SK-N-SH treated with all-trans-retinoic acid at 6 μM for 48 hours (cell line): ENCODE measurements at regions not wholly inside any gene's neighbourhood (a gene's known extent, or its start where the extent isn't known, plus 50 kb on each side); places are given as distances from the start of the nearest gene placed in this dataset.

Experiments
- ATAC-seq: fragments of 200-7000 bp; cut with Tn5 transposase; 3 replicates; pipeline ENCODE4 v1.9.1; 2020; ENCODE audit warnings: mild to moderate bottlenecking, moderate library complexity
- ARNTL ChIP-seq: fragments of 450-650 bp; formaldehyde crosslinking; IDR thresholded peaks from 2 replicates; pipeline ENCODE4 v1.5.0; 2020; ENCODE audit warnings: low read depth, mild to moderate bottlenecking, moderate library complexity, borderline replicate concordance
- BACH2 ChIP-seq: fragments of 250-450 bp; sonication (Bioruptor Pico); IDR thresholded peaks from 2 replicates; pipeline ENCODE4 v1.9.0; 2021; ENCODE audit warnings: mild to moderate bottlenecking, borderline replicate concordance
- CREB5 ChIP-seq: fragments of 250-450 bp; sonication (Bioruptor Pico); IDR thresholded peaks from 2 replicates; pipeline ENCODE4 v1.5.1; 2020; ENCODE audit warnings: low read depth, mild to moderate bottlenecking, moderate library complexity
- CSDC2 ChIP-seq: fragments of 250-450 bp; sonication (Bioruptor Pico); IDR thresholded peaks from 2 replicates; pipeline ENCODE4 v1.5.0; 2020; ENCODE audit warnings: mild to moderate bottlenecking, moderate library complexity
- CSRNP3 ChIP-seq: fragments of 250-450 bp; sonication (Bioruptor Pico); IDR thresholded peaks from 2 replicates; pipeline ENCODE4 v1.5.1; 2021; ENCODE audit warnings: mild to moderate bottlenecking, moderate library complexity
- ESRRG ChIP-seq: fragments of 250-450 bp; sonication (Bioruptor Pico); IDR thresholded peaks from 2 replicates; pipeline ENCODE4 v1.6.1; 2021; ENCODE audit warnings: mild to moderate bottlenecking
- GLIS3 ChIP-seq: fragments of 250-450 bp; sonication (Bioruptor Pico); IDR thresholded peaks from 2 replicates; pipeline ENCODE4 v1.5.0; 2020; ENCODE audit warnings: mild to moderate bottlenecking, moderate library complexity
- OSR1 ChIP-seq: fragments of 250-450 bp; sonication (Bioruptor Pico); IDR thresholded peaks from 2 replicates; pipeline ENCODE4 v1.8.0; 2022; ENCODE audit warnings: moderate library complexity, mild to moderate bottlenecking, inconsistent platforms
- POU6F1 ChIP-seq: fragments of 250-450 bp; sonication (Bioruptor Pico); IDR thresholded peaks from 2 replicates; pipeline ENCODE4 v1.8.0; 2021; ENCODE audit warnings: low read depth, mild to moderate bottlenecking, moderate library complexity, borderline replicate concordance
- PPARA ChIP-seq: fragments of 250-450 bp; sonication (Bioruptor Pico); IDR thresholded peaks from 2 replicates; pipeline ENCODE4 v1.5.0; 2020; ENCODE audit warnings: mild to moderate bottlenecking, borderline replicate concordance
- RARB ChIP-seq: fragments of 250-450 bp; sonication (Bioruptor Pico); IDR thresholded peaks from 2 replicates; pipeline ENCODE4 v1.8.0; 2021; ENCODE audit warnings: mild to moderate bottlenecking, moderate library complexity
- SNAI2 ChIP-seq: fragments of 250-450 bp; sonication (Bioruptor Pico); IDR thresholded peaks from 2 replicates; pipeline ENCODE4 v1.5.0; 2020; ENCODE audit warnings: mild to moderate bottlenecking, moderate library complexity
- TCF4 ChIP-seq: fragments of 250-450 bp; sonication (Bioruptor Pico); IDR thresholded peaks from 2 replicates; pipeline ENCODE4 v1.8.0; 2021; ENCODE audit warnings: mild to moderate bottlenecking, moderate library complexity, borderline replicate concordance
- TOX ChIP-seq: fragments of 250-450 bp; sonication (Bioruptor Pico); IDR thresholded peaks from 2 replicates; pipeline ENCODE4 v1.8.0; 2021; ENCODE audit warnings: mild to moderate bottlenecking, moderate library complexity, borderline replicate concordance
- TSHZ2 ChIP-seq: fragments of 250-450 bp; sonication (Bioruptor Pico); IDR thresholded peaks from 2 replicates; pipeline ENCODE4 v1.5.0; 2020; ENCODE audit warnings: mild to moderate bottlenecking, moderate library complexity
- ZC3H10 ChIP-seq: fragments of 250-450 bp; sonication (Bioruptor Pico); IDR thresholded peaks from 2 replicates; pipeline ENCODE4 v1.5.1; 2021; ENCODE audit warnings: mild to moderate bottlenecking, moderate library complexity
- ZFP3 ChIP-seq: fragments of 250-450 bp; sonication (Bioruptor Pico); IDR thresholded peaks from 2 replicates; pipeline ENCODE4 v1.5.0; 2020; ENCODE audit warnings: mild to moderate bottlenecking, moderate library complexity
- ZFP30 ChIP-seq: fragments of 450-650 bp; formaldehyde crosslinking; IDR thresholded peaks from 2 replicates; pipeline ENCODE4 v1.5.0; 2022; ENCODE audit warnings: mild to moderate bottlenecking, moderate library complexity
- ZNF565 ChIP-seq: fragments of 450-650 bp; formaldehyde crosslinking; conservative IDR thresholded peaks from 2 replicates; pipeline ENCODE4 v1.5.0; 2020; ENCODE audit warnings: low read depth, mild to moderate bottlenecking, moderate library complexity
- ZNF70 ChIP-seq: fragments of 450-650 bp; formaldehyde crosslinking; IDR thresholded peaks from 2 replicates; pipeline ENCODE4 v1.5.0; 2020; ENCODE audit warnings: mild to moderate bottlenecking, moderate library complexity
- ZNF8 ChIP-seq: fragments of 450-650 bp; formaldehyde crosslinking; IDR thresholded peaks from 2 replicates; pipeline ENCODE4 v1.5.0; 2020; ENCODE audit warnings: mild to moderate bottlenecking, moderate library complexity
- TF ChIP-seq, protein P1 (sequence below): fragments of 250-450 bp; sonication (Bioruptor Pico); IDR thresholded peaks from 2 replicates; pipeline ENCODE4 v1.8.0; 2020; ENCODE audit warnings: mild to moderate bottlenecking, moderate library complexity, borderline replicate concordance

- peak; percentile 74 for ATAC-seq
- TF ChIP-seq POU6F1 (CRISPR knock-in tag) (no peak), RARB (CRISPR knock-in tag) (no peak), OSR1 (CRISPR knock-in tag) (no peak), ZFP3 (CRISPR knock-in tag) (no peak), ZNF8 (CRISPR knock-in tag) (no peak), GLIS3 (CRISPR knock-in tag) (no peak)
- TF ChIP-seq, all 23 proteins: peak for 0
Measured at GRCh38 chr4:100289946-100290345, 99.7 kb upstream of the DDIT4L start.

DNA sequence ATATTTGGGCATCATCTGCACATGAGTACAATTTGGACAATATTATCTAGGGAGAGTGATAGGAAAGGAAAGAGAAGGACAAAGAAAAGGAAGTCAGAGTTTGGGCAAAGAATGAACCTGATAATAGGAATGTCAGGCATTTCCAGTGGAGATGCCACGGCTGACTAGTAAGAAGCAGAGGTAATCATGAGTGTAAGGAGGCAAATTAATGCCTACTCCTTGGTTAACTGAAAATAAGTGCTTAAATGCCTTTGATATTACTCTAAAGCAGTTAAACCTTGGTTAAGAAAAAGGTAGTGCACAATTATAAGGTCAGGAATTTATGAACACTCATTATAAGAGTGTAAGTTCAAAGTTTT, 99.2 kb upstream of the DDIT4L start:
- TF ChIP-seq CSDC2 (CRISPR knock-in tag): no peak
- TF ChIP-seq CREB5 (CRISPR knock-in tag): no peak
- no peak for TF ChIP-seq TOX
- no peak for TF ChIP-seq ZFP3 (CRISPR knock-in tag)
- peak; percentile 60 for ATAC-seq

GRCh38 chr4:100288811-100289529, 98.7 kb upstream of the DDIT4L start:
- peak; percentile 9; the same call in 2 of the 3 replicates for ATAC-seq
- TF ChIP-seq ZNF8 (CRISPR knock-in tag) (no peak), ARNTL (CRISPR knock-in tag) (no peak), CSDC2 (CRISPR knock-in tag) (no peak), SNAI2 (CRISPR knock-in tag) (no peak), ESRRG (CRISPR knock-in tag) (no peak), CSRNP3 (CRISPR knock-in tag) (no peak), CREB5 (CRISPR knock-in tag) (no peak), RARB (CRISPR knock-in tag) (no peak), ZC3H10 (no peak), ZFP30 (CRISPR knock-in tag) (no peak), ZNF565 (no peak), TSHZ2 (CRISPR knock-in tag) (no peak), POU6F1 (CRISPR knock-in tag) (no peak), TCF4 (CRISPR knock-in tag) (no peak), OSR1 (CRISPR knock-in tag) (no peak), ZNF70 (CRISPR knock-in tag) (no peak), ZFP3 (CRISPR knock-in tag) (no peak), BACH2 (CRISPR knock-in tag) (no peak), PPARA (no peak)
- TF ChIP-seq, protein P1, sequence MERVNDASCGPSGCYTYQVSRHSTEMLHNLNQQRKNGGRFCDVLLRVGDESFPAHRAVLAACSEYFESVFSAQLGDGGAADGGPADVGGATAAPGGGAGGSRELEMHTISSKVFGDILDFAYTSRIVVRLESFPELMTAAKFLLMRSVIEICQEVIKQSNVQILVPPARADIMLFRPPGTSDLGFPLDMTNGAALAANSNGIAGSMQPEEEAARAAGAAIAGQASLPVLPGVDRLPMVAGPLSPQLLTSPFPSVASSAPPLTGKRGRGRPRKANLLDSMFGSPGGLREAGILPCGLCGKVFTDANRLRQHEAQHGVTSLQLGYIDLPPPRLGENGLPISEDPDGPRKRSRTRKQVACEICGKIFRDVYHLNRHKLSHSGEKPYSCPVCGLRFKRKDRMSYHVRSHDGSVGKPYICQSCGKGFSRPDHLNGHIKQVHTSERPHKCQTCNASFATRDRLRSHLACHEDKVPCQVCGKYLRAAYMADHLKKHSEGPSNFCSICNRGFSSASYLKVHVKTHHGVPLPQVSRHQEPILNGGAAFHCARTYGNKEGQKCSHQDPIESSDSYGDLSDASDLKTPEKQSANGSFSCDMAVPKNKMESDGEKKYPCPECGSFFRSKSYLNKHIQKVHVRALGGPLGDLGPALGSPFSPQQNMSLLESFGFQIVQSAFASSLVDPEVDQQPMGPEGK (CRISPR knock-in tag): no peak
